H9 (cell line): ENCODE measurements at regions not wholly inside any gene's neighbourhood (a gene's known extent, or its start where the extent isn't known, plus 50 kb on each side); places are given as distances from the start of the nearest gene placed in this dataset.

ENCODE experiments used
- DNase-seq: peaks from one replicate; pipeline ENCODE4 v3.0.0-alpha.2; 2017
- H2AFZ ChIP-seq: one replicate; pipeline ENCODE4 v1.6.1; 2013; ENCODE audit warnings: mild to moderate bottlenecking, low read length, control low read depth, moderate library complexity
- H2AK5ac ChIP-seq: 2 replicates; pipeline ENCODE4 v1.6.1; 2013; ENCODE audit warnings: low read length, control low read depth, mixed read lengths; ENCODE audit not compliant: insufficient read length
- H2BK120ac ChIP-seq: one replicate; pipeline ENCODE4 v1.6.1; 2013; ENCODE audit warnings: low read depth, mild to moderate bottlenecking, low read length, control low read depth, inconsistent platforms; ENCODE audit not compliant: poor library complexity, severe bottlenecking
- H2BK12ac ChIP-seq: 2 replicates; pipeline ENCODE4 v1.6.1; 2013; ENCODE audit warnings: low read length, control low read depth, mixed read lengths, low read depth; ENCODE audit not compliant: insufficient read length
- H2BK15ac ChIP-seq: 2 replicates; pipeline ENCODE4 v1.6.1; 2013; ENCODE audit warnings: low read depth, low read length, control low read depth
- H2BK20ac ChIP-seq: one replicate; pipeline ENCODE4 v1.6.1; 2013; ENCODE audit warnings: low read depth, mild to moderate bottlenecking, low read length, control low read depth, inconsistent platforms; ENCODE audit not compliant: poor library complexity, severe bottlenecking
- H2BK5ac ChIP-seq: 2 replicates; pipeline ENCODE4 v1.6.1; 2013; ENCODE audit warnings: low read length, control low read depth, mixed read lengths; ENCODE audit not compliant: insufficient read length
- H3K14ac ChIP-seq: 2 replicates; pipeline ENCODE4 v1.6.1; 2013; ENCODE audit warnings: low read length, control low read depth; ENCODE audit not compliant: insufficient read depth
- H3K18ac ChIP-seq: 2 replicates; pipeline ENCODE4 v1.6.1; 2013; ENCODE audit warnings: low read depth, mild to moderate bottlenecking, mixed read lengths, low read length, control low read depth; ENCODE audit not compliant: insufficient read length
- H3K23ac ChIP-seq: 2 replicates; pipeline ENCODE4 v1.6.1; 2013; ENCODE audit warnings: low read length, control low read depth, mixed read lengths, low read depth; ENCODE audit not compliant: insufficient read length
- H3K23me2 ChIP-seq: 2 replicates; pipeline ENCODE4 v1.6.1; 2013; ENCODE audit warnings: low read depth, mild to moderate bottlenecking, mixed read lengths, low read length, control low read depth; ENCODE audit not compliant: insufficient read length, poor library complexity, severe bottlenecking
- H3K27ac ChIP-seq: 2 replicates; pipeline ENCODE4 v1.5.1; 2013; ENCODE audit warnings: low read length, control low read depth, mixed read lengths, low read depth; ENCODE audit not compliant: insufficient read length
- H3K27me3 ChIP-seq: 2 replicates; pipeline ENCODE4 v1.6.1; 2013; ENCODE audit warnings: low read length, control low read depth, inconsistent platforms; ENCODE audit not compliant: insufficient read depth
- H3K4ac ChIP-seq: 2 replicates; pipeline ENCODE4 v1.6.1; 2013; ENCODE audit warnings: low read depth, mild to moderate bottlenecking, control low read depth, inconsistent platforms, low read length, moderate library complexity
- H3K4me1 ChIP-seq: 2 replicates; pipeline ENCODE4 v1.6.1; 2013; ENCODE audit warnings: low read length, control low read depth, inconsistent platforms; ENCODE audit not compliant: insufficient read depth
- H3K4me2 ChIP-seq: 2 replicates; pipeline ENCODE4 v1.6.1; 2013; ENCODE audit warnings: low read length, control low read depth, mixed read lengths; ENCODE audit not compliant: insufficient read length, insufficient read depth
- H3K56ac ChIP-seq: 2 replicates; pipeline ENCODE4 v1.6.1; 2013; ENCODE audit warnings: low read depth, mild to moderate bottlenecking, mixed read lengths, low read length, control low read depth; ENCODE audit not compliant: insufficient read length
- H3K79me1 ChIP-seq: 2 replicates; pipeline ENCODE4 v1.6.1; 2013; ENCODE audit warnings: low read depth, mild to moderate bottlenecking, moderate library complexity, low read length, control low read depth, inconsistent platforms; ENCODE audit not compliant: insufficient read depth, poor library complexity, severe bottlenecking
- H3K79me2 ChIP-seq: 2 replicates; pipeline ENCODE4 v1.6.1; 2013; ENCODE audit warnings: low read length, control low read depth, inconsistent platforms; ENCODE audit not compliant: insufficient read depth
- H3K9ac ChIP-seq: 2 replicates; pipeline ENCODE4 v1.6.1; 2013; ENCODE audit warnings: low read length, control low read depth, mixed read lengths; ENCODE audit not compliant: insufficient read length; ENCODE audit errors: extremely low read depth
- H3K9me3 ChIP-seq: one replicate; pipeline ENCODE4 v1.6.1; 2013; ENCODE audit warnings: low read depth, low read length, inconsistent platforms; ENCODE audit not compliant: control insufficient read depth
- H3T11ph ChIP-seq: one replicate; pipeline ENCODE4 v1.6.1; 2013; ENCODE audit warnings: mild to moderate bottlenecking, low read length, control low read depth, inconsistent platforms
- H4K20me1 ChIP-seq: one replicate; pipeline ENCODE4 v1.6.1; 2013; ENCODE audit not compliant: control insufficient read depth, insufficient read length, insufficient read depth
- H4K5ac ChIP-seq: 2 replicates; pipeline ENCODE4 v1.6.1; 2013; ENCODE audit warnings: low read depth, mild to moderate bottlenecking, mixed read lengths, low read length, control low read depth; ENCODE audit not compliant: insufficient read length
- H4K8ac ChIP-seq: replicated peaks from 2 replicates; pipeline ENCODE4 v1.6.1; 2013; ENCODE audit warnings: low read length, control low read depth, mixed read lengths, low read depth; ENCODE audit not compliant: insufficient read length
- H4K91ac ChIP-seq: 2 replicates; pipeline ENCODE4 v1.6.1; 2013; ENCODE audit warnings: low read depth, mild to moderate bottlenecking, moderate library complexity, mixed read lengths, low read length, control low read depth; ENCODE audit not compliant: insufficient read length
- H3K27ac Mint-ChIP-seq, 3 experiments: 2 replicates in 2 of 3; 3 replicates in 1 of 3; pipeline ENCODE4 v1.8.0; 2020 to 2021; ENCODE audit warnings: mixed read lengths in 3 of 3, mild to moderate bottlenecking in 1 of 3, moderate library complexity in 1 of 3
- H3K27me3 Mint-ChIP-seq: 2 replicates; pipeline ENCODE4 v1.8.0; 2021; ENCODE audit warnings: low read depth, mild to moderate bottlenecking, moderate library complexity, mixed read lengths
- H3K36me3 Mint-ChIP-seq, 3 experiments: 2 replicates in 2 of 3; 3 replicates in 1 of 3; pipeline ENCODE4 v1.8.0; 2020 to 2021; ENCODE audit warnings: low read depth in 3 of 3, mixed read lengths in 3 of 3; ENCODE audit not compliant: insufficient read depth in 1 of 3
- H3K4me1 Mint-ChIP-seq, 2 experiments: 2 replicates each; pipeline ENCODE4 v1.8.0; 2020; ENCODE audit warnings: mixed read lengths in 2 of 2
- H3K4me3 Mint-ChIP-seq, 2 experiments: 2 replicates in 1 of 2; 3 replicates in 1 of 2; pipeline ENCODE4 v1.8.0; 2020 to 2021; ENCODE audit warnings: mild to moderate bottlenecking in 2 of 2, mixed read lengths in 2 of 2, moderate library complexity in 1 of 2
- H3K9me3 Mint-ChIP-seq, 2 experiments: 2 replicates in 1 of 2; 3 replicates in 1 of 2; pipeline ENCODE4 v1.8.0; 2020; ENCODE audit warnings: mild to moderate bottlenecking in 2 of 2, mixed read lengths in 2 of 2, moderate library complexity in 1 of 2
- CTCF ChIP-seq: fragments of 200-600 bp; sonication (generic); conservative IDR thresholded peaks from 3 replicates; pipeline ENCODE4 v1.8.0; 2021; ENCODE audit warnings: antibody characterized with exemption, mild to moderate bottlenecking

- no peak overlapping the region for H3T11ph ChIP-seq
- H3K23me2 ChIP-seq, result no peaks in the 10 kb centered on the region
- no peak overlapping the region for H3K4me2 ChIP-seq
- no peaks in the 10 kb centered on the region for H3K27me3 ChIP-seq
- H2AFZ ChIP-seq, result no peak overlapping the region
- H4K8ac ChIP-seq, result no peak overlapping the region
- no peaks in the 10 kb centered on the region for H3K79me1 ChIP-seq
- no peak overlapping the region for H3K9ac ChIP-seq
- no peaks in the 10 kb centered on the region for H4K20me1 ChIP-seq
- no peak overlapping the region for H3K4ac ChIP-seq
- peaks cover 5 to 8% (median 6%) of the 10 kb centered on the region in 3 experiments; a peak in 6 of 7 replicates for H3K36me3 Mint-ChIP-seq
- H3K27me3 Mint-ChIP-seq, result 0 out of 2 replicates have a peak, but pooled peaks cover 1% of the 10 kb centered on the region
- H3K4me1 Mint-ChIP-seq, result no peaks in the 10 kb centered on the region
- no peak overlapping the region for H2BK12ac ChIP-seq
- no peak overlapping the region for H4K91ac ChIP-seq
- no peak overlapping the region for H2AK5ac ChIP-seq
- no peaks in the 10 kb centered on the region for H3K79me2 ChIP-seq
- no peak overlapping the region for H3K14ac ChIP-seq
- no peak overlapping the region for H2BK5ac ChIP-seq
- H3K27ac ChIP-seq, result no peak overlapping the region
- H2BK120ac ChIP-seq, result no peak overlapping the region
- H3K9me3 ChIP-seq, result no peaks in the 10 kb centered on the region
- H3K27ac Mint-ChIP-seq, result no peak overlapping the region
- H3K4me1 ChIP-seq, result no peaks in the 10 kb centered on the region
- H3K4me3 Mint-ChIP-seq, result no peak overlapping the region
- no peak overlapping the region for H3K56ac ChIP-seq
- no peak for TF ChIP-seq CTCF
- no peak for DNase-seq
- H3K18ac ChIP-seq, result no peak overlapping the region
- no peak overlapping the region for H2BK15ac ChIP-seq
- H2BK20ac ChIP-seq, result no peak overlapping the region
- no peak overlapping the region for H3K23ac ChIP-seq
- peaks cover 6 to 7% of the 10 kb centered on the region in 2 experiments for H3K9me3 Mint-ChIP-seq
- no peak overlapping the region for H4K5ac ChIP-seq
Observed at GRCh38 chr1:83671586-83671985, 327.3 kb downstream of the TTLL7 start.
